Spinal cord (tissue), 9 donors: ENCODE measurements at regions not wholly inside any gene's neighbourhood (a gene's known extent, or its start where the extent isn't known, plus 50 kb on each side); places are given as distances from the start of the nearest gene placed in this dataset.
A peak's percentile ranks its signal among the peaks of the same experiment; 100 is the strongest.

Experiments
- DNase-seq, 6 donors: peaks; one replicate each; pipeline versions ENCODE4 v3.0.0 to v3.0.0-alpha.2; 2013 to 2015; ENCODE audit warnings: low spot score in 6 of 6, low read depth in 4 of 6
- H3K27ac ChIP-seq: one replicate; pipeline ENCODE4 v1.5.1; 2013; ENCODE audit warnings: low read depth, low read length, control low read depth
- H3K27me3 ChIP-seq: one replicate; pipeline ENCODE4 v1.6.1; 2013; ENCODE audit warnings: low read length; ENCODE audit not compliant: control insufficient read depth, insufficient read depth
- H3K36me3 ChIP-seq: one replicate; pipeline ENCODE4 v1.6.1; 2013; ENCODE audit warnings: low read length; ENCODE audit not compliant: control insufficient read depth, insufficient read depth
- H3K4me1 ChIP-seq: one replicate; pipeline ENCODE4 v1.6.1; 2013; ENCODE audit warnings: low read length; ENCODE audit not compliant: control insufficient read depth, insufficient read depth
- H3K4me3 ChIP-seq: one replicate; pipeline ENCODE4 v1.5.1; 2013; ENCODE audit warnings: low read depth, low read length, control low read depth
- H3K9me3 ChIP-seq: one replicate; pipeline ENCODE4 v1.6.1; 2013; ENCODE audit warnings: low read length; ENCODE audit not compliant: control insufficient read depth, insufficient read depth
- WGBS: methylation state at CpG from one replicate; pipeline ENCODE4 v1.1.5; 2013; ENCODE audit warnings: missing lambda C conversion rate; ENCODE audit not compliant: insufficient coverage; 5-methylcytosine and 5-hydroxymethylcytosine counted together
- donor health status: healthy.

DNA sequence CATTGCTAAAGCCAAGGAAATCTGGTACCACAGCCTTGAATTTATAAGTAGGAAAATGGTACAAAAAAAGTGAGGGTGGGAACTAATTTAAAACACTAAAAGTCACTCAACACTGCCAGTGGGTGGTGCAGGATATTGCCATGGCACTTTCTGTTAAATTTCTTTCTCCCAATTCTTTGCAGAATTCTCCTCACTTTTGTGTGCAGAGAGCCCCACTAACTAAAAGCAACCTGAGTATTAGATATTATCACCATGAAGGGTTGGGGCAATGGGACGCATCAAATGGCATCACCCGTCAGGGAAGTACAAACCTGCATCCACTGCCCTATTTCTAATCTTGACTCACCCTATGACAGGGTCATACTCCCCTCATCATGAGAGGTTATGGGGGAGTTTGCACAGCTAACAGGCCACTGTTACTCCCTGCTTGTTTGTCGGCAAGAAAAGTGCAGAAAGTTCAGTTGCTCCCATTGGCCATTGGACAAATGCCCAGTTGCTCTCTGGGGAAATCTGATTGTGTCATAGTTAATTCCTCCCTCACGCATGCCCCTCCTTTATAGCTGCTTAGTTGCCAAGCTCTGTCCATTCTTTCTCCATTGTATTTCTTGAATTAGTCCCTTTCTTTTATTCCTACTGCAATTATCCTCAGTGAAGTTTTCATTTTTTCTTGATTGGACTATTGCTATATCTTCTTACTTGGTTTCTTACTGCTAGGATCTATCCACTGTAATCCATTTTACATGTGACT is 93.8 kb upstream of the BLID start:
- peak overlapping the region; percentile 89 for H3K27ac ChIP-seq
- WGBS = 0% methylated on average over 1 of the region's 4 CpGs
- H3K9me3 ChIP-seq = no peaks in the 10 kb centered on the region
- peak in 3 of 6 donors; percentile 45 to 85 (median 77) for DNase-seq
- no peaks in the 10 kb centered on the region for H3K27me3 ChIP-seq
- no peaks in the 10 kb centered on the region for H3K36me3 ChIP-seq
- H3K4me3 ChIP-seq = no peak overlapping the region
- peaks cover 30% of the 10 kb centered on the region for H3K4me1 ChIP-seq

DNA sequence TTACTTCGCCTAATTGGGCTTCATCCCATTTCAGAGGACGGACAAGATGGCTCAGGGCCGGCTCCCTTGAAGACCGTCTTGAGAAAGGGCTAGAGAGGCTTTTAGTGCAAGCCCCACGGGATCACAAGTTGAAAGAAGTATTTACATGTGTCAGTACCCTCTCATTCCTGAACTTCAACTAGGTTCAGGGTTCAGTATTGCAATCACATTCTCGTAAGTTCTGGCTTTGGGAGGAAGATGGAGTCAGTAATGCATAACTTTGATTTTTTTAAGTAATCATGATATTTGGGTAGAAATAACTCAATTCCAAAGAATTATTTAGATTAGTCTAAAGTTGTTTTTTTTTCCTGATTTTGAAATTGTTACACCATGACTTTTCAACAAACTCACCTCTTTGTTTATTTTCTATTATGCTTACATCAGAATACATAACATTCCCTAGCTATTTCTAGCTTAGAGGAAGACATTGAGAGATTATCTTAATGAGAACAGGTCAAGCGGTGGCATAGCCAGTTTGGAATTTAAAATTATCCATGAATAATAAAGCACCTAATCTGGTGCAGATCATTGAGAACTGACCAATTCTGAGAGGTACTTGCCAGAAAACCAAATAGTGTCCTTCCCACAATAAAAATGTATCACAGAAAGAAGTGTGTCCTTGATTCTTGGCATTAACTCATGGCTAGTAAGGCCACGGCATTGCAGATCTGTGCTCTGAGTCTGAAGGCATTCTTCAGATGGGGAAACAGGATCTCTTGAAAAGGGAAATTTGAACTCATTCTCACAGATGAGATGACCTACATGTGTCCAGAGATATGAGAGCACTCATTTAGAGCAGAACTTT is 92.1 kb upstream of the BLID start:
- Histone ChIP-seq H3K4me1 (peaks cover 26% of the 10 kb centered on the region), H3K27me3 (no peaks in the 10 kb centered on the region), H3K27ac (peak overlapping the region; percentile 89), H3K9me3 (no peaks in the 10 kb centered on the region), H3K36me3 (no peaks in the 10 kb centered on the region), H3K4me3 (no peak overlapping the region)
- 76% methylated on average over 4 of the region's 8 CpGs for WGBS
- no peak for DNase-seq

DNA sequence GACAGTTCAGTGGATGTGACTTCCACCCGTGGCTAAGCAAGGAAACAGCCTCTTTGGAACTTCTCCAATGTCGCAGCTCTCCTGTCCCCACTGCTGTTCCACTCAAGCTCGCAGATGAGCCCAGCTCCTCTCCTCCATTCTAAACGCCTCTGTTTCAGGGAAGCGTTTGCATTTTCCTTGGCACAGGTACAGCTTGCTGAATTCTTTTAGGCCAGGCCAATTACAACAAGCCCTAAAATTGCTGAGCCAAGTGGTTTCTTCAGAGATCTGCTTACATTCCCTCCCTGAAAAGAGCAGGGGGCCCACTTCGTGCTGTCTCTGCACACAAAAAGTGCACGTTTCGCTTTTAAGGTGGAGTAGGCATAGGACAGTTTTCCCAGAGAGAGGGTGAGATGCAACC is 91.5 kb upstream of the BLID start:
- H3K4me3 ChIP-seq = no peak overlapping the region
- H3K36me3 ChIP-seq = no peaks in the 10 kb centered on the region
- H3K27ac ChIP-seq = peak overlapping the region; percentile 89
- WGBS = 38% methylated on average over 8 of the region's 8 CpGs
- peaks cover 26% of the 10 kb centered on the region for H3K4me1 ChIP-seq
- no peaks in the 10 kb centered on the region for H3K9me3 ChIP-seq
- H3K27me3 ChIP-seq = no peaks in the 10 kb centered on the region
- peak in 3 of 6 donors; percentile 45 to 93 (median 77) for DNase-seq

DNA sequence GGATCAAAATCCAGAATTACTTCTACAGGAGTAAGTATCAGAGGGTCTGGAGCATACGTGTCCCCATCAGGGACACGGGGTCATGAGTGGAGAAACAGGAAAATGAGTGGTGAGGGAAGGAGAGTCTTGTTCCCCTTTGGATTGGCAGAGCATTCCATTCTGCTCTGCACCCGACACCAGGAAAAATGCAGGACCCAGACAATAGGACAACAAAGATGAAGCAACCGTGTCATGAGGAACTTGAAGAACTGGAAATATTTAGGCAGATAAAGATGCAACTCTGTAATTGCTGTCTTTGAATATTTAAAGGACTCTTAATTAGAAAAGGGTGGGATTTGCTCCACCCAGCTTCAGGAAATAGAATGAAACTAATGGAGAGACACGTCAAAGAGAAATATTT is 89.0 kb upstream of the BLID start:
- DNase-seq = no peak
- Histone ChIP-seq H3K9me3 (no peaks in the 10 kb centered on the region), H3K36me3 (no peaks in the 10 kb centered on the region), H3K4me3 (no peak overlapping the region), H3K27me3 (no peaks in the 10 kb centered on the region), H3K27ac (peak overlapping the region; percentile 65), H3K4me1 (peaks cover 24% of the 10 kb centered on the region)
- 75% methylated on average over 5 of the region's 5 CpGs for WGBS

- peaks cover 20% of the 10 kb centered on the region for H3K4me1 ChIP-seq
- H3K27me3 ChIP-seq = no peaks in the 10 kb centered on the region
- peak overlapping the region; percentile 8 for H3K27ac ChIP-seq
- WGBS = no CpG with 5 or more reads among the region's 5 CpGs
- H3K4me3 ChIP-seq = no peak overlapping the region
- no peaks in the 10 kb centered on the region for H3K36me3 ChIP-seq
- no peaks in the 10 kb centered on the region for H3K9me3 ChIP-seq
- DNase-seq = no peak
Measured at GRCh38 chr11:122204206-122204605, 88.2 kb upstream of the BLID start.

DNA sequence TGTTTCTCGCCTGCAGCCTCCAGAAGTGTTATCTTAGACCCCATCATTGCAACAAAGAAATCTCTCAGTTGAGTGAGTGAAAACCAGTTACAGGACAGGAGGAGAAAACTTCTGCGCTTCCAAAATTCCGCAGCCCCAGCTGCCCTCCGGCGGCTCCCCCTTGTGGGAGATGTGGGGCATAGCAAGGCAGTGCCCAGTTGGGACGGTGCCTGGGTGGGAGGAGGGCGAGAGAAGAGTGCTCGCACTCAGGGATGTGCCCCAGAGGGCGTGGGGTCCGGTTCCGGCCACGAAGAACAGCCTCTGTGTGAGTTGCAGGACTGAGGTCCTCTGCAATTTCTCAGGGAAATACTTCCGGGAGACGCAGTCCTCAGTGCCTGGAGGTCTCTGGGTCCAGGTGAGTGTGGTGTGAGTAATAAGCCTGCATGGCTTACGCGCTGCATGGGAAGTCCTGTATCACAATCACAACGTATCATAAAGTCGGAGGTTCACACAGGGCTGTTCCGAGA is 87.0 kb upstream of the BLID start:
- Histone ChIP-seq H3K36me3 (no peaks in the 10 kb centered on the region), H3K27me3 (no peaks in the 10 kb centered on the region), H3K9me3 (no peaks in the 10 kb centered on the region), H3K4me3 (peak overlapping the region; percentile 64), H3K4me1 (peaks cover 20% of the 10 kb centered on the region), H3K27ac (peak overlapping the region; percentile 78)
- peak in 4 of 6 donors; percentile 54 to 90 (median 72) for DNase-seq
- WGBS = 16% methylated on average over 15 of the region's 19 CpGs

- H3K9me3 ChIP-seq = no peaks in the 10 kb centered on the region
- peak overlapping the region; percentile 78 for H3K27ac ChIP-seq
- H3K36me3 ChIP-seq = no peaks in the 10 kb centered on the region
- peaks cover 14% of the 10 kb centered on the region for H3K4me1 ChIP-seq
- no peaks in the 10 kb centered on the region for H3K27me3 ChIP-seq
- peak in 2 of 6 donors; percentile 30 to 55 for DNase-seq
- peak overlapping the region; percentile 64 for H3K4me3 ChIP-seq
- WGBS = 45% methylated on average over 14 of the region's 16 CpGs
Measured at GRCh38 chr11:122202161-122202950, 86.3 kb upstream of the BLID start.

GRCh38 chr11:122201106-122201505 is 85.1 kb upstream of the BLID start:
- no CpG with 5 or more reads among the region's 4 CpGs for WGBS
- DNase-seq = peak in 1 of 6 donors; percentile 40
- no peaks in the 10 kb centered on the region for H3K27me3 ChIP-seq
- no peak overlapping the region for H3K4me3 ChIP-seq
- H3K36me3 ChIP-seq = no peaks in the 10 kb centered on the region
- H3K27ac ChIP-seq = no peak overlapping the region
- H3K9me3 ChIP-seq = no peaks in the 10 kb centered on the region
- H3K4me1 ChIP-seq = peaks cover 11% of the 10 kb centered on the region

DNA sequence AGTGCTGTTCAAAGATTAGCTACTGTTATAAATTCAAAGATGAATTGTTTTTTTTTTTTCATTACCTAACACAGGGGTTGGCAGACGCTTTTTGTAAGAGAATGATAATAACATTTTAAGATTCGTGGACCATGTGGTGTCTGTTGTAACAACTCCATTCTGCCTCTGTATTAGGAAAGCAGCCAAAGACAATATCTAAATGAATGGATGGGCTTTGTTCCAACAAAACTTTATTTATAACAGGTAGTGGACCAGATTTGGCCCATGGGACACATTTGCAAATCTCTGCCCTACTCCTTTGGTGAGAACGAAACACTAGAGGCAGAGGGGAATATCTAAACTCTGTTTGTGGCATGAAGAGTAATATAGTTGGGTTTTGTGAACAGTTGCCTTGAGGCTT is 83.6 kb upstream of the BLID start:
- Histone ChIP-seq H3K36me3 (no peaks in the 10 kb centered on the region), H3K9me3 (no peaks in the 10 kb centered on the region), H3K4me1 (peaks cover 11% of the 10 kb centered on the region), H3K27ac (no peak overlapping the region), H3K27me3 (no peaks in the 10 kb centered on the region), H3K4me3 (no peak overlapping the region)
- DNase-seq = peak in 1 of 6 donors; percentile 28
- WGBS = no CpG with 5 or more reads among the region's 3 CpGs
